SK-N-SH (cell line): ENCODE measurements at regions not wholly inside any gene's neighbourhood (a gene's known extent, or its start where the extent isn't known, plus 50 kb on each side); places are given as distances from the start of the nearest gene placed in this dataset.

Experiments used
- CTCF ChIA-PET: fragments of 300-600, 350-600 bp; formaldehyde crosslinking; extraction: SDS; loops from one replicate; lab custom pipeline; 2021; lab: Yijun Ruan, JAX
- POLR2A ChIA-PET: fragments of 350-600 bp; sonication (Branson Sonifier 250); formaldehyde crosslinking; extraction: SDS; loops from one replicate; lab custom pipeline; 2020; ENCODE audit warnings: antibody characterized with exemption, inconsistent platforms; lab: Yijun Ruan, JAX
- DNase-seq: peaks from one replicate; pipeline ENCODE4 v3.0.0; 2012
- H2AFZ ChIP-seq: fragments of 200-600 bp; sonication (generic); 2 replicates; pipeline ENCODE4 v1.8.1; 2016; ENCODE audit warnings: antibody characterized with exemption, mild to moderate bottlenecking, low read depth
- H3F3A ChIP-seq: fragments of 200-600 bp; sonication (generic); replicated peaks from 2 replicates; pipeline ENCODE3; 2016; ENCODE audit warnings: antibody characterized with exemption, mild to moderate bottlenecking; ENCODE audit not compliant: insufficient read depth
- H3K27ac ChIP-seq, 2 experiments: fragments of 200-500 bp in 1 of 2; fragments of 200-600 bp in 1 of 2; sonication (Bioruptor generic) in 1 of 2; sonication (generic), shearing (Covaris generic) in 1 of 2; 2 replicates each; pipeline versions ENCODE4 v1.5.1 to v1.6.1; 2014 to 2016; ENCODE audit warnings: low read depth in 2 of 2, inconsistent platforms in 1 of 2, low read length in 1 of 2, mild to moderate bottlenecking in 1 of 2, mixed read lengths in 1 of 2
- H3K27me3 ChIP-seq: fragments of 200-600 bp; sonication (generic), shearing (Covaris generic); 2 replicates; pipeline ENCODE4 v1.6.1; 2016; ENCODE audit warnings: mixed run types; ENCODE audit not compliant: insufficient read depth
- H3K36me3 ChIP-seq, 2 experiments: fragments of 200-500 bp in 1 of 2; fragments of 200-600 bp in 1 of 2; sonication (Bioruptor generic) in 1 of 2; sonication (generic) in 1 of 2; replicated peaks in 1 of 2; 2 replicates each; pipeline versions ENCODE3 to v1.5.1; 2014 to 2016; ENCODE audit warnings: low read length in 1 of 2, mild to moderate bottlenecking in 1 of 2; ENCODE audit not compliant: insufficient read depth in 2 of 2, control insufficient read depth in 1 of 2
- H3K4me1 ChIP-seq, 2 experiments: fragments of 200-500 bp in 1 of 2; fragments of 200-600 bp in 1 of 2; sonication (Bioruptor generic) in 1 of 2; sonication (generic), shearing (Covaris generic) in 1 of 2; 2 replicates each; pipeline versions ENCODE4 v1.5.1 to v1.6.1; 2014 to 2016; ENCODE audit warnings: low read depth in 1 of 2, low read length in 1 of 2, mixed run types in 1 of 2; ENCODE audit not compliant: insufficient read depth in 2 of 2, control insufficient read depth in 1 of 2
- H3K4me2 ChIP-seq: fragments of 200-600 bp; sonication (generic), shearing (Covaris generic); 2 replicates; pipeline ENCODE4 v1.6.1; 2017; ENCODE audit warnings: mixed run types
- H3K4me3 ChIP-seq, 2 experiments: fragments of 200-500 bp in 1 of 2; fragments of 200-600 bp in 1 of 2; sonication (Bioruptor generic) in 1 of 2; sonication (generic), shearing (Covaris generic) in 1 of 2; 2 replicates each; pipeline versions ENCODE4 v1.5.1 to v1.8.1; 2014 to 2016; ENCODE audit warnings: low read depth in 2 of 2, inconsistent platforms in 1 of 2, low read length in 1 of 2, mild to moderate bottlenecking in 1 of 2, mixed read lengths in 1 of 2, moderate library complexity in 1 of 2
- H3K79me2 ChIP-seq: fragments of 200-600 bp; sonication (generic); 2 replicates; pipeline ENCODE4 v1.8.1; 2017; ENCODE audit warnings: mild to moderate bottlenecking; ENCODE audit not compliant: insufficient read depth
- H3K9ac ChIP-seq: fragments of 200-600 bp; sonication (generic); 2 replicates; pipeline ENCODE4 v1.6.1; 2017; ENCODE audit warnings: mixed run types
- H3K9me2 ChIP-seq: fragments of 200-600 bp; sonication (generic); 2 replicates; pipeline ENCODE4 v1.6.1; 2017; ENCODE audit warnings: mixed run types
- H3K9me3 ChIP-seq: fragments of 200-600 bp; sonication (generic); 2 replicates; pipeline ENCODE4 v1.6.1; 2017; ENCODE audit warnings: mixed run types, mild to moderate bottlenecking, moderate library complexity
- H4K20me1 ChIP-seq: fragments of 200-600 bp; sonication (generic); 2 replicates; pipeline ENCODE4 v1.6.1; 2017; ENCODE audit warnings: mild to moderate bottlenecking, mixed run types; ENCODE audit not compliant: insufficient read depth
- ELF1 ChIP-seq: IDR thresholded peaks from 2 replicates; pipeline ENCODE4 v1.4.0; 2012
- EP300 ChIP-seq, 2 experiments: IDR thresholded peaks; 2 replicates each; pipeline versions ENCODE4 v1.4.0 to v1.6.1; 2012; ENCODE audit warnings: borderline replicate concordance in 1 of 2, low read depth in 1 of 2, low read length in 1 of 2
- FOXJ3 ChIP-seq: sonication (generic); formaldehyde crosslinking; IDR thresholded peaks from 2 replicates; pipeline ENCODE4 v1.5.1; 2020; ENCODE audit warnings: mild to moderate bottlenecking, missing genetic modification reagents
- GABPA ChIP-seq: IDR thresholded peaks from 2 replicates; pipeline ENCODE4 v1.4.0; 2012; ENCODE audit warnings: low read depth, mild to moderate bottlenecking
- GATA2 ChIP-seq: sonication (generic); formaldehyde crosslinking; IDR thresholded peaks from 2 replicates; pipeline ENCODE4 v1.5.0; 2020; ENCODE audit warnings: mild to moderate bottlenecking, missing genetic modification reagents
- JUND ChIP-seq: IDR thresholded peaks from 2 replicates; pipeline ENCODE4 v1.4.0; 2012
- MXI1 ChIP-seq: IDR thresholded peaks from 2 replicates; pipeline ENCODE4 v1.6.1; 2012; ENCODE audit warnings: mild to moderate bottlenecking, low read depth, low read length, improper control_type of control experiment
- NFIC ChIP-seq: IDR thresholded peaks from 2 replicates; pipeline ENCODE4 v1.4.0; 2012; ENCODE audit warnings: borderline replicate concordance
- POLR2AphosphoS5 ChIP-seq: IDR thresholded peaks from 2 replicates; pipeline ENCODE4 v1.6.1; 2012; ENCODE audit warnings: low read depth, low read length
- RFX5 ChIP-seq: IDR thresholded peaks from 2 replicates; pipeline ENCODE4 v1.6.1; 2012; ENCODE audit warnings: mild to moderate bottlenecking, improper control_type of control experiment, low read length
- SMC3 ChIP-seq: IDR thresholded peaks from 2 replicates; pipeline ENCODE4 v1.6.1; 2012; ENCODE audit warnings: low read depth, low read length, improper control_type of control experiment
- TAF1 ChIP-seq: IDR thresholded peaks from 2 replicates; pipeline ENCODE4 v1.6.1; 2012; ENCODE audit warnings: low read depth, mild to moderate bottlenecking, low read length, moderate library complexity, borderline replicate concordance
- TEAD4 ChIP-seq: IDR thresholded peaks from 2 replicates; pipeline ENCODE4 v1.4.0; 2012; ENCODE audit warnings: mild to moderate bottlenecking, borderline replicate concordance; ENCODE audit not compliant: insufficient read depth
- WGBS: methylation state at CpG from one replicate; pipeline ENCODE4 v1.1.6; 2017; ENCODE audit warnings: low lambda C conversion rate; 5-methylcytosine and 5-hydroxymethylcytosine counted together
- TF ChIP-seq, protein P1 (sequence below): IDR thresholded peaks from 2 replicates; pipeline ENCODE4 v1.4.0; 2012; ENCODE audit warnings: low read depth, borderline replicate concordance
- TF ChIP-seq, protein P2 (sequence below): IDR thresholded peaks from 2 replicates; pipeline ENCODE4 v1.6.1; 2012; ENCODE audit warnings: mild to moderate bottlenecking, low read depth, low read length, moderate library complexity
- TF ChIP-seq, protein P3 (sequence below): fragments of 200-600 bp; sonication (generic); IDR thresholded peaks from 2 replicates; pipeline ENCODE4 v1.6.1; 2017; ENCODE audit warnings: antibody characterized with exemption, mild to moderate bottlenecking, moderate library complexity
- TF ChIP-seq, protein P4 (sequence below): fragments of 150-350 bp; IDR thresholded peaks from 2 replicates; pipeline ENCODE4 v1.6.1; 2017; ENCODE audit warnings: antibody characterized with exemption, low read length, low read depth, borderline replicate concordance

DNA sequence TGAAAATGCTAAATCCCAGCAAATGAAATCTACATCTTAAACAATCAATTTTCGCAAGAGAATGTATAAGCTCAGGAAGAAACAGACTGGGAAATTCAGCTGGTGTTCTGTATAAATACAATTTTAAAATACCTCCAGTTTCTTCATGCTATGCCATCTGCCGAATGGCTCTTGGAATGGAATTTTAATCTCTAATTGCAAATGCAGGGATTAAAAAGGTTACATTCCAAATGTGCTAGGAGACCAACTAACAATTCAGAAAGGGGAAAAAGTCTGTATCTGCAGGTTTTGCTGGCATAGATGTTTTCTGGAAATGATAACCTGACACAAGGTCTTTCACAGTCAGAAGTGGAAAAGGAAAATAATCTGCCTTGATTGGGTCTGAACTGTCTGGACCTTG, 379.7 kb downstream of the MAT2B start:
- POLR2A ChIA-PET = no interaction called here
- WGBS = 63% methylated on average over 2 of the region's 2 CpGs

DNA sequence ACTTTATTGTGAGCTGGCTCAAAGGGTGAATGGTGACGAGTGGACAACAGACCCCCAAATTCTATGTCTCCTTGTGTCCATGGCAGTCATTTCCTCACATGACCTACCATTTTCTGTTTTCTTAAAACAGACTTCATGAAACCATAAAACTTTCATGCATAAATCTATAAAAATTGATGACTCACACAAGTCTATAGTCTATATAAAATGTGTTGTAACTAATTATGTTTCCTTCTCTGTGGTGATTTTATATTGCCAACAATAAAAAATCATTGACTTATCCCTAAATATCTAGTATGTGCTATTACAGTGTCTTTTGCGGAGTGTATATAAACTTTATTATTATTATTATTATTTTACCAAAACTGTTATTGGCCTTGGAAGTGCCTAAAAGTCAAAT, 382.4 kb downstream of the MAT2B start:
- no peaks in the 10 kb centered on the region for H4K20me1 ChIP-seq
- no peak overlapping the region for H3K9ac ChIP-seq
- no peak overlapping the region for H3K4me3 ChIP-seq
- H3K27me3 ChIP-seq = no peaks in the 10 kb centered on the region
- H3K9me3 ChIP-seq = no peaks in the 10 kb centered on the region
- H3K36me3 ChIP-seq = no peaks in the 10 kb centered on the region
- H3K4me2 ChIP-seq = no peak overlapping the region
- H3F3A ChIP-seq = no peaks in the 10 kb centered on the region
- H3K4me1 ChIP-seq = no peaks in the 10 kb centered on the region; a peak in 1 of 4 replicates
- H3K9me2 ChIP-seq = no peaks in the 10 kb centered on the region
- no peak for DNase-seq
- no peaks in the 10 kb centered on the region for H3K79me2 ChIP-seq
- no peak overlapping the region for H2AFZ ChIP-seq
- POLR2A ChIA-PET = no interaction called here
- 65% methylated on average over 2 of the region's 2 CpGs for WGBS
- TF ChIP-seq GABPA (no peak), ELF1 (no peak), TAF1 (no peak), POLR2AphosphoS5 (no peak), TEAD4 (no peak), RFX5 (no peak)
- TF ChIP-seq, protein P1, sequence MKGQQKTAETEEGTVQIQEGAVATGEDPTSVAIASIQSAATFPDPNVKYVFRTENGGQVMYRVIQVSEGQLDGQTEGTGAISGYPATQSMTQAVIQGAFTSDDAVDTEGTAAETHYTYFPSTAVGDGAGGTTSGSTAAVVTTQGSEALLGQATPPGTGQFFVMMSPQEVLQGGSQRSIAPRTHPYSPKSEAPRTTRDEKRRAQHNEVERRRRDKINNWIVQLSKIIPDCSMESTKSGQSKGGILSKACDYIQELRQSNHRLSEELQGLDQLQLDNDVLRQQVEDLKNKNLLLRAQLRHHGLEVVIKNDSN = no peak
- TF ChIP-seq, protein P2, sequence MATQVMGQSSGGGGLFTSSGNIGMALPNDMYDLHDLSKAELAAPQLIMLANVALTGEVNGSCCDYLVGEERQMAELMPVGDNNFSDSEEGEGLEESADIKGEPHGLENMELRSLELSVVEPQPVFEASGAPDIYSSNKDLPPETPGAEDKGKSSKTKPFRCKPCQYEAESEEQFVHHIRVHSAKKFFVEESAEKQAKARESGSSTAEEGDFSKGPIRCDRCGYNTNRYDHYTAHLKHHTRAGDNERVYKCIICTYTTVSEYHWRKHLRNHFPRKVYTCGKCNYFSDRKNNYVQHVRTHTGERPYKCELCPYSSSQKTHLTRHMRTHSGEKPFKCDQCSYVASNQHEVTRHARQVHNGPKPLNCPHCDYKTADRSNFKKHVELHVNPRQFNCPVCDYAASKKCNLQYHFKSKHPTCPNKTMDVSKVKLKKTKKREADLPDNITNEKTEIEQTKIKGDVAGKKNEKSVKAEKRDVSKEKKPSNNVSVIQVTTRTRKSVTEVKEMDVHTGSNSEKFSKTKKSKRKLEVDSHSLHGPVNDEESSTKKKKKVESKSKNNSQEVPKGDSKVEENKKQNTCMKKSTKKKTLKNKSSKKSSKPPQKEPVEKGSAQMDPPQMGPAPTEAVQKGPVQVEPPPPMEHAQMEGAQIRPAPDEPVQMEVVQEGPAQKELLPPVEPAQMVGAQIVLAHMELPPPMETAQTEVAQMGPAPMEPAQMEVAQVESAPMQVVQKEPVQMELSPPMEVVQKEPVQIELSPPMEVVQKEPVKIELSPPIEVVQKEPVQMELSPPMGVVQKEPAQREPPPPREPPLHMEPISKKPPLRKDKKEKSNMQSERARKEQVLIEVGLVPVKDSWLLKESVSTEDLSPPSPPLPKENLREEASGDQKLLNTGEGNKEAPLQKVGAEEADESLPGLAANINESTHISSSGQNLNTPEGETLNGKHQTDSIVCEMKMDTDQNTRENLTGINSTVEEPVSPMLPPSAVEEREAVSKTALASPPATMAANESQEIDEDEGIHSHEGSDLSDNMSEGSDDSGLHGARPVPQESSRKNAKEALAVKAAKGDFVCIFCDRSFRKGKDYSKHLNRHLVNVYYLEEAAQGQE = no peak
- TF ChIP-seq, protein P3, sequence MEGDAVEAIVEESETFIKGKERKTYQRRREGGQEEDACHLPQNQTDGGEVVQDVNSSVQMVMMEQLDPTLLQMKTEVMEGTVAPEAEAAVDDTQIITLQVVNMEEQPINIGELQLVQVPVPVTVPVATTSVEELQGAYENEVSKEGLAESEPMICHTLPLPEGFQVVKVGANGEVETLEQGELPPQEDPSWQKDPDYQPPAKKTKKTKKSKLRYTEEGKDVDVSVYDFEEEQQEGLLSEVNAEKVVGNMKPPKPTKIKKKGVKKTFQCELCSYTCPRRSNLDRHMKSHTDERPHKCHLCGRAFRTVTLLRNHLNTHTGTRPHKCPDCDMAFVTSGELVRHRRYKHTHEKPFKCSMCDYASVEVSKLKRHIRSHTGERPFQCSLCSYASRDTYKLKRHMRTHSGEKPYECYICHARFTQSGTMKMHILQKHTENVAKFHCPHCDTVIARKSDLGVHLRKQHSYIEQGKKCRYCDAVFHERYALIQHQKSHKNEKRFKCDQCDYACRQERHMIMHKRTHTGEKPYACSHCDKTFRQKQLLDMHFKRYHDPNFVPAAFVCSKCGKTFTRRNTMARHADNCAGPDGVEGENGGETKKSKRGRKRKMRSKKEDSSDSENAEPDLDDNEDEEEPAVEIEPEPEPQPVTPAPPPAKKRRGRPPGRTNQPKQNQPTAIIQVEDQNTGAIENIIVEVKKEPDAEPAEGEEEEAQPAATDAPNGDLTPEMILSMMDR = no peak
- no peak overlapping the region for H3K27ac ChIP-seq
- CTCF ChIA-PET = no interaction called here

More for the DNA sequence above, 379.7 kb downstream of the MAT2B start:
- Histone ChIP-seq H3K4me3 (no peak overlapping the region), H3K27ac (no peak overlapping the region), H4K20me1 (no peaks in the 10 kb centered on the region), H3K9me3 (no peaks in the 10 kb centered on the region), H3K4me1 (no peaks in the 10 kb centered on the region; a peak in 1 of 4 replicates), H3K79me2 (no peaks in the 10 kb centered on the region), H3F3A (no peaks in the 10 kb centered on the region), H3K9ac (no peak overlapping the region), H3K27me3 (no peaks in the 10 kb centered on the region), H3K4me2 (no peak overlapping the region), H2AFZ (no peak overlapping the region), H3K9me2 (no peaks in the 10 kb centered on the region), H3K36me3 (no peaks in the 10 kb centered on the region)
- DNase-seq = no peak
- CTCF ChIA-PET = no interaction called here
- TF ChIP-seq JUND (no peak), GATA2 (no peak), MXI1 (no peak), SMC3 (no peak), FOXJ3 (CRISPR knock-in tag) (no peak), NFIC (no peak), EP300 (IDR thresholded peaks at IDR 0.05; ENCODE audit: borderline replicate concordance in 1 of 2, low read depth in 1 of 2, low read length in 1 of 2) (no peak), TEAD4 (no peak)
- TF ChIP-seq, protein P1 = no peak
- TF ChIP-seq, protein P4, sequence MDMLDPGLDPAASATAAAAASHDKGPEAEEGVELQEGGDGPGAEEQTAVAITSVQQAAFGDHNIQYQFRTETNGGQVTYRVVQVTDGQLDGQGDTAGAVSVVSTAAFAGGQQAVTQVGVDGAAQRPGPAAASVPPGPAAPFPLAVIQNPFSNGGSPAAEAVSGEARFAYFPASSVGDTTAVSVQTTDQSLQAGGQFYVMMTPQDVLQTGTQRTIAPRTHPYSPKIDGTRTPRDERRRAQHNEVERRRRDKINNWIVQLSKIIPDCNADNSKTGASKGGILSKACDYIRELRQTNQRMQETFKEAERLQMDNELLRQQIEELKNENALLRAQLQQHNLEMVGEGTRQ = no peak
